CD4-positive, alpha-beta T cell treated with Interferon alpha-2 for 1 hour (primary cell): ENCODE measurements at regions not wholly inside any gene's neighbourhood (a gene's known extent, or its start where the extent isn't known, plus 50 kb on each side); places are given as distances from the start of the nearest gene placed in this dataset.
A peak's percentile ranks its signal among the peaks of the same experiment; 100 is the strongest.

Experiments used
- DNase-seq, 2 donors: peaks; one replicate each; pipeline ENCODE4 v3.0.0-alpha.2; 2020 to 2022

- no peak for DNase-seq
These were observed 1010.8 kb downstream of the NLGN4Y start for GRCh38 chrY:15535131-15535530.

- no peak for DNase-seq
These were observed 1011.6 kb downstream of the NLGN4Y start for GRCh38 chrY:15535784-15536511.

GRCh38 chrY:15540516-15540915, 1016.2 kb downstream of the NLGN4Y start:
- no peak for DNase-seq

- no peak for DNase-seq
These were observed 1021.9 kb downstream of the NLGN4Y start for GRCh38 chrY:15546177-15546754.

GRCh38 chrY:15552074-15552473, 1027.7 kb downstream of the NLGN4Y start:
- DNase-seq = no peak

GRCh38 chrY:15554991-15555390, 1030.7 kb downstream of the NLGN4Y start:
- no peak for DNase-seq

- DNase-seq = no peak
These were observed 1034.8 kb downstream of the NLGN4Y start for GRCh38 chrY:15559169-15559568.

- DNase-seq = no peak
These were observed 1036.5 kb downstream of the NLGN4Y start for GRCh38 chrY:15560840-15561239.

- DNase-seq = no peak
These were observed 1037.4 kb downstream of the NLGN4Y start for GRCh38 chrY:15561501-15562289.

- no peak for DNase-seq
These were observed 1053.6 kb downstream of the NLGN4Y start for GRCh38 chrY:15577886-15578285.

GRCh38 chrY:15578761-15579160, 1054.4 kb downstream of the NLGN4Y start:
- no peak for DNase-seq

GRCh38 chrY:15579245-15579644, 1054.9 kb downstream of the NLGN4Y start:
- peak in 1 of 2 donors; percentile 1 for DNase-seq

GRCh38 chrY:15583111-15583510, 1058.8 kb downstream of the NLGN4Y start:
- no peak for DNase-seq

- no peak for DNase-seq
These were observed 1068.6 kb downstream of the NLGN4Y start for GRCh38 chrY:15592957-15593356.

- DNase-seq = no peak
These were observed 1069.3 kb downstream of the NLGN4Y start for GRCh38 chrY:15593476-15594160.

- no peak for DNase-seq
These were observed 1069.8 kb downstream of the NLGN4Y start for GRCh38 chrY:15594179-15594578.

- no peak for DNase-seq
These were observed 1076.2 kb downstream of the NLGN4Y start for GRCh38 chrY:15600565-15600964.

GRCh38 chrY:15624370-15624769, 1100.0 kb downstream of the NLGN4Y start:
- DNase-seq = no peak

- no peak for DNase-seq
These were observed 1100.6 kb downstream of the NLGN4Y start for GRCh38 chrY:15624928-15625327.

- no peak for DNase-seq
These were observed 1123.9 kb downstream of the NLGN4Y start for GRCh38 chrY:15648198-15648597.

- DNase-seq = no peak
These were observed 1125.7 kb downstream of the NLGN4Y start for GRCh38 chrY:15650056-15650455.

- no peak for DNase-seq
These were observed 1164.2 kb downstream of the NLGN4Y start for GRCh38 chrY:15688531-15688930.

- DNase-seq = no peak
These were observed 1165.7 kb downstream of the NLGN4Y start for GRCh38 chrY:15689994-15690393.
